GM12878 (cell line): ENCODE measurements at regions not wholly inside any gene's neighbourhood (a gene's known extent, or its start where the extent isn't known, plus 50 kb on each side); places are given as distances from the start of the nearest gene placed in this dataset.

Experiments used
- ATAC-seq: fragments of 200-7000 bp; cut with Tn5 transposase; 3 replicates; pipeline ENCODE4 v1.9.1; 2020; ENCODE audit warnings: mild to moderate bottlenecking, moderate library complexity
- BruUV-seq: library from RNA; stranded (reverse); fragments of 400-500 nt; replicated peaks from 2 replicates; lab custom pipeline; 2021; lab: Mats Ljungman, UMichigan
- CTCF ChIA-PET: fragments of 300-600 bp; sonication (Branson Sonifier 250); formaldehyde crosslinking; extraction: SDS; loops from one replicate; lab custom pipeline; 2021; ENCODE audit warnings: inconsistent platforms; lab: Yijun Ruan, JAX
- POLR2A ChIA-PET: fragments of 350-600 bp; formaldehyde crosslinking; extraction: SDS; loops from one replicate; lab custom pipeline; 2021; ENCODE audit warnings: inconsistent platforms; lab: Charles Lee
- RAD21 ChIA-PET: fragments of 300-600 bp; sonication (Branson Sonifier 250); formaldehyde crosslinking; loops from one replicate; lab custom pipeline; 2023; ENCODE audit warnings: antibody characterized with exemption; ENCODE audit not compliant: unreplicated experiment; lab: Charles Lee
- SMC1A ChIA-PET: fragments of 300-600 bp; sonication (Branson Sonifier 250); formaldehyde crosslinking; loops from one replicate; lab custom pipeline; 2023; ENCODE audit not compliant: unreplicated experiment, uncharacterized antibody; lab: Charles Lee
- DNase-seq: peaks from one replicate; pipeline ENCODE4 v3.0.0-alpha.2; 2011; ENCODE audit warnings: low read depth, low spot score
- FAIRE-seq: peaks from 3 replicates; lab custom pipeline; 2011; peaks lifted over from hg19 to GRCh38; lab: Jason Lieb, UNC
- H2AFZ ChIP-seq: 2 replicates; pipeline ENCODE4 v1.6.0; 2011; ENCODE audit warnings: low read depth, low read length, control low read depth; ENCODE audit not compliant: control insufficient read depth
- H3K27ac ChIP-seq: 2 replicates; pipeline ENCODE4 v1.5.1; 2011; ENCODE audit warnings: control low read depth; ENCODE audit not compliant: control insufficient read depth, insufficient read depth
- H3K27me3 ChIP-seq, 2 experiments: replicated peaks in 1 of 2; 2 replicates each; pipeline versions ENCODE4 v1.6.0 to v1.6.1; 2011; ENCODE audit warnings: low read length in 1 of 2; ENCODE audit not compliant: control insufficient read depth in 2 of 2, insufficient read depth in 2 of 2
- H3K36me3 ChIP-seq, 2 experiments: 2 replicates each; pipeline ENCODE4 v1.5.1; 2011; ENCODE audit warnings: low read length in 1 of 2; ENCODE audit not compliant: control insufficient read depth in 2 of 2, insufficient read depth in 2 of 2
- H3K4me1 ChIP-seq: 2 replicates; pipeline ENCODE4 v1.6.1; 2011; ENCODE audit warnings: mild to moderate bottlenecking, low read length, moderate library complexity, mixed read lengths; ENCODE audit not compliant: control insufficient read depth, insufficient read depth
- H3K4me2 ChIP-seq: 2 replicates; pipeline ENCODE4 v1.6.0; 2011; ENCODE audit warnings: control low read depth; ENCODE audit not compliant: control insufficient read depth, insufficient read depth
- H3K4me3 ChIP-seq: fragments of 200-600 bp; sonication (generic); 2 replicates; pipeline ENCODE4 v1.5.1; 2016
- H3K79me2 ChIP-seq: 2 replicates; pipeline ENCODE4 v1.6.0; 2011; ENCODE audit warnings: low read length; ENCODE audit not compliant: control insufficient read depth, insufficient read depth
- H3K9ac ChIP-seq: 2 replicates; pipeline ENCODE4 v1.8.0; 2011; ENCODE audit warnings: low read length, control low read depth, mixed read lengths; ENCODE audit not compliant: control insufficient read depth, insufficient read depth
- H3K9me3 ChIP-seq: replicated peaks from 3 replicates; pipeline ENCODE4 v1.5.1; 2011; ENCODE audit warnings: mild to moderate bottlenecking, low read length; ENCODE audit not compliant: control insufficient read depth, insufficient read depth
- H4K20me1 ChIP-seq: 2 replicates; pipeline ENCODE4 v1.6.0; 2011; ENCODE audit not compliant: control insufficient read depth, insufficient read depth
- ATF7 ChIP-seq: fragments of 450-650 bp; IDR thresholded peaks from 2 replicates; pipeline ENCODE4 v1.6.1; 2016; ENCODE audit warnings: low read depth, mild to moderate bottlenecking
- CBX3 ChIP-seq: fragments of 200-600 bp; sonication (generic); IDR thresholded peaks from 2 replicates; pipeline ENCODE4 v1.6.1; 2016; ENCODE audit warnings: low read depth, borderline replicate concordance
- CTCF ChIP-seq, 3 experiments: IDR thresholded peaks in 2 of 3; conservative IDR thresholded peaks in 1 of 3; 2 replicates each; pipeline ENCODE4 v1.5.1; 2011; ENCODE audit warnings: low read depth in 3 of 3, low read length in 3 of 3, mild to moderate bottlenecking in 3 of 3, control low read depth in 2 of 3, moderate library complexity in 2 of 3, inconsistent platforms in 1 of 3, mixed read lengths in 1 of 3; ENCODE audit not compliant: control insufficient read depth in 2 of 3, insufficient read depth in 1 of 3; ENCODE audit errors: extremely low read depth in 1 of 3
- EP300 ChIP-seq, 2 experiments: fragments of 150-350 bp in 1 of 2; IDR thresholded peaks; 2 replicates each; pipeline ENCODE4 v1.6.1; 2011 to 2012; ENCODE audit warnings: low read depth in 2 of 2, low read length in 2 of 2, borderline replicate concordance in 1 of 2, improper control_type of control experiment in 1 of 2, inconsistent platforms in 1 of 2; ENCODE audit not compliant: control insufficient read depth in 1 of 2
- IKZF2 ChIP-seq, 2 experiments: fragments of 450-650 bp; IDR thresholded peaks; 2 replicates each; pipeline ENCODE4 v1.6.1; 2017; ENCODE audit warnings: mild to moderate bottlenecking in 2 of 2, moderate library complexity in 2 of 2
- MTA2 ChIP-seq: fragments of 450-650 bp; IDR thresholded peaks from 2 replicates; pipeline ENCODE4 v1.6.1; 2016; ENCODE audit warnings: low read depth, mild to moderate bottlenecking, moderate library complexity
- MXI1 ChIP-seq: fragments of 150-350 bp; IDR thresholded peaks from 2 replicates; pipeline ENCODE4 v1.6.1; 2011; ENCODE audit warnings: low read depth, mild to moderate bottlenecking, inconsistent platforms, low read length, improper control_type of control experiment
- NR2C2 ChIP-seq: IDR thresholded peaks from 2 replicates; pipeline ENCODE4 v1.6.1; 2011; ENCODE audit warnings: borderline replicate concordance, low read depth; ENCODE audit not compliant: control insufficient read depth, insufficient read length
- PKNOX1 ChIP-seq: fragments of 450-650 bp; IDR thresholded peaks from 2 replicates; pipeline ENCODE4 v1.6.1; 2016; ENCODE audit warnings: mild to moderate bottlenecking
- RB1 ChIP-seq: fragments of 450-650 bp; formaldehyde crosslinking; IDR thresholded peaks from 2 replicates; pipeline ENCODE4 v1.6.1; 2017; ENCODE audit warnings: mild to moderate bottlenecking, borderline replicate concordance
- SREBF1 ChIP-seq: IDR thresholded peaks from 2 replicates; pipeline ENCODE4 v1.6.1; 2012; ENCODE audit warnings: mild to moderate bottlenecking, low read length
- TCF3 ChIP-seq: IDR thresholded peaks from 2 replicates; pipeline ENCODE4 v1.6.1; 2012; ENCODE audit warnings: low read depth, mild to moderate bottlenecking, low read length, borderline replicate concordance; ENCODE audit not compliant: insufficient read depth
- YY1 ChIP-seq: IDR thresholded peaks from 2 replicates; pipeline ENCODE4 v1.6.1; 2011; ENCODE audit warnings: low read depth, mild to moderate bottlenecking, low read length
- ZSCAN29 ChIP-seq: fragments of 450-650 bp; IDR thresholded peaks from 2 replicates; pipeline ENCODE4 v1.6.1; 2017; ENCODE audit warnings: mild to moderate bottlenecking, moderate library complexity
- WGBS: methylation state at CpG from one replicate; pipeline ENCODE4 v1.1.6; 2016; ENCODE audit warnings: low lambda C conversion rate; ENCODE audit not compliant: insufficient replicate concordance, insufficient coverage; ENCODE audit errors: missing lambda C conversion rate; 5-methylcytosine and 5-hydroxymethylcytosine counted together
- in situ Hi-C: fragments of 300-500 bp; cut with MboI; formaldehyde crosslinking; loops from 9 replicates; pipeline ENCODE4 v1.14.3; 2018; ENCODE audit warnings: mixed read lengths
- intact Hi-C: fragments of 100-400 bp; cut with micrococcal nuclease; formaldehyde crosslinking; loops from one replicate; pipeline ENCODE4 v1.14.2; 2022; ENCODE audit not compliant: unreplicated experiment

GRCh38 chr1:239458144-239458500 is 71.8 kb downstream of the CHRM3 start:
- in situ Hi-C loops (no loop called here), intact Hi-C loops (no loop called here)
- H3K4me1 ChIP-seq: no peaks in the 10 kb centered on the region
- FAIRE-seq: no peak
- no peaks in the 10 kb centered on the region for H3K27me3 ChIP-seq
- H3K36me3 ChIP-seq: no peaks in the 10 kb centered on the region
- H3K9me3 ChIP-seq: no peaks in the 10 kb centered on the region
- ATAC-seq: no peak
- no peak overlapping the region for H2AFZ ChIP-seq
- no peak overlapping the region for H3K9ac ChIP-seq
- TF ChIP-seq SREBF1 (no peak), MXI1 (no peak), TCF3 (no peak), CTCF (IDR thresholded peaks at IDR 0.05 in 2 of 3, conservative IDR thresholded peaks at IDR 0.05 in 1 of 3; ENCODE audit: control insufficient read depth in 2 of 3, extremely low read depth in 1 of 3, insufficient read depth in 1 of 3, low read depth in 3 of 3, low read length in 3 of 3) (no peak), CBX3 (no peak), NR2C2 (no peak), PKNOX1 (no peak), IKZF2 (IDR thresholded peaks at IDR 0.05) (no peak), ZSCAN29 (no peak), ATF7 (no peak), EP300 (IDR thresholded peaks at IDR 0.05; ENCODE audit: borderline replicate concordance in 1 of 2, control insufficient read depth in 1 of 2, low read depth in 2 of 2, low read length in 2 of 2) (no peak), MTA2 (no peak), RB1 (no peak), YY1 (no peak)
- SMC1A ChIA-PET: interaction anchor here (0.5 kb wide), 1 partner anchor 20 kb away, joined by 3 read pairs; no protein-coding TSS in a partner anchor
- RAD21 ChIA-PET: no interaction called here
- no TSS peak for BruUV-seq
- H3K79me2 ChIP-seq: no peaks in the 10 kb centered on the region
- WGBS: 4% methylated on average over 4 of the region's 4 CpGs
- POLR2A ChIA-PET: no interaction called here
- no peaks in the 10 kb centered on the region for H4K20me1 ChIP-seq
- no peak overlapping the region for H3K27ac ChIP-seq
- H3K4me3 ChIP-seq: no peak overlapping the region
- DNase-seq: no peak
- no peak overlapping the region for H3K4me2 ChIP-seq
- CTCF ChIA-PET: no interaction called here
